Esophagus squamous epithelium (tissue), 5 donors: ENCODE measurements at regions not wholly inside any gene's neighbourhood (a gene's known extent, or its start where the extent isn't known, plus 50 kb on each side); places are given as distances from the start of the nearest gene placed in this dataset.
"Not testable (repeated sequence)": the region's sequence is repeated elsewhere in the genome, so short reads cannot be mapped to it uniquely, and the experiment has no call there.

Experiments used
- DNase-seq: peaks from one replicate; lab custom pipeline; 2025; lab: John Stamatoyannopoulos, UW
- H3K27ac ChIP-seq, 4 donors: fragments of 200-600 bp; sonication (generic); one replicate each; pipeline ENCODE4 v1.5.1; 2016 to 2019; ENCODE audit warnings: mild to moderate bottlenecking in 1 of 4
- H3K27me3 ChIP-seq, 4 donors: fragments of 200-600 bp; sonication (generic); 1 replicate in 3 of 4; 2 replicates in 1 of 4; pipeline versions ENCODE4 v1.5.1 to v1.6.0; 2017 to 2021; ENCODE audit warnings: antibody characterized with exemption in 1 of 4
- H3K36me3 ChIP-seq, 3 donors: fragments of 200-600 bp; sonication (generic); one replicate each; pipeline ENCODE4 v1.5.1; 2016 to 2019
- H3K4me1 ChIP-seq, 3 donors: fragments of 200-600 bp; sonication (generic); one replicate each; pipeline ENCODE4 v1.5.1; 2017 to 2019
- H3K4me3 ChIP-seq, 4 donors: fragments of 200-600 bp; sonication (generic); 1 replicate in 3 of 4; 2 replicates in 1 of 4; pipeline ENCODE4 v1.5.1; 2016 to 2019; ENCODE audit warnings: mild to moderate bottlenecking in 2 of 4, moderate library complexity in 1 of 4
- H3K9me3 ChIP-seq, 3 donors: fragments of 200-600 bp; sonication (generic); one replicate each; pipeline ENCODE4 v1.5.1; 2016 to 2019
- POLR2A ChIP-seq, 4 donors: fragments of 450-650 bp; IDR thresholded peaks; one replicate each; pipeline ENCODE4 v1.6.1; 2017; ENCODE audit warnings: antibody characterized with exemption in 4 of 4, mild to moderate bottlenecking in 4 of 4, moderate library complexity in 3 of 4
- WGBS, 2 donors: methylation state at CpG; one replicate each; pipeline ENCODE4 v1.1.5; 2018; 5-methylcytosine and 5-hydroxymethylcytosine counted together
- intact Hi-C: fragments of 100-400 bp; cut with DNase I; formaldehyde crosslinking; loops from one replicate; pipeline ENCODE4 v1.15.0; 2022
- TF ChIP-seq, protein P1 (sequence below), 6 experiments: fragments of 450-650 bp in 4 of 6; fragments of 200-600 bp in 2 of 6; sonication (generic) in 2 of 6; IDR thresholded peaks; one replicate each; pipeline ENCODE4 v1.5.1; 2016 to 2019; ENCODE audit warnings: antibody characterized with exemption in 6 of 6, mild to moderate bottlenecking in 4 of 6, moderate library complexity in 4 of 6
- donor health status: DM: yes; HTN: yes; CAD: no.

DNA sequence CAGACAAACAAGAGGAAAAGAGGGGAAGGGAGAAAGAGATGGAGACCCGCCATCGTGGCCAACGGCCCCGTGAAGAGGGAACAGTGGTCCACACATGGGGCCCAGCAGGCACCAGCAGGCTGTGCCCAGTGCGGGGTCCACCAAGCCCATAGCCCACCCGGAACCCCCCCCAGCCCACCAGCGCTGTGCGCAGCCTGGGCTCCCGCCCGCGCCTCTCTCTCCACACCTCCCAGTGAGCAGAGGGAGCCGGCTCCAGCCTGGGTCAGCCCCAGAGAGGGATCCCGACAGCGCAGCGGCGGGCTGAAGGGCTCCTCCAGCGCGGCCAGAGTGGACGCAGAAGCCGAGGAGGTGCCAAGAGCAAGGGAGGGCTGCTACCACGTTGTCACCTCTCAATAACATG, 105.0 kb upstream of the TMTC1 start:
- Histone ChIP-seq H3K4me3 (no peak overlapping the region), H3K9me3 (no peaks in the 10 kb centered on the region), H3K36me3 (no peaks in the 10 kb centered on the region), H3K4me1 (peaks cover 0 to 3% (median 0%) of the 10 kb centered on the region in 3 donors), H3K27ac (no peak overlapping the region), H3K27me3 (no peaks in the 10 kb centered on the region)
- WGBS, 2 donors, result 93% methylated on average over 11 to 13 of the region's 21 CpGs
- no peak for DNase-seq
- TF ChIP-seq, protein P1, sequence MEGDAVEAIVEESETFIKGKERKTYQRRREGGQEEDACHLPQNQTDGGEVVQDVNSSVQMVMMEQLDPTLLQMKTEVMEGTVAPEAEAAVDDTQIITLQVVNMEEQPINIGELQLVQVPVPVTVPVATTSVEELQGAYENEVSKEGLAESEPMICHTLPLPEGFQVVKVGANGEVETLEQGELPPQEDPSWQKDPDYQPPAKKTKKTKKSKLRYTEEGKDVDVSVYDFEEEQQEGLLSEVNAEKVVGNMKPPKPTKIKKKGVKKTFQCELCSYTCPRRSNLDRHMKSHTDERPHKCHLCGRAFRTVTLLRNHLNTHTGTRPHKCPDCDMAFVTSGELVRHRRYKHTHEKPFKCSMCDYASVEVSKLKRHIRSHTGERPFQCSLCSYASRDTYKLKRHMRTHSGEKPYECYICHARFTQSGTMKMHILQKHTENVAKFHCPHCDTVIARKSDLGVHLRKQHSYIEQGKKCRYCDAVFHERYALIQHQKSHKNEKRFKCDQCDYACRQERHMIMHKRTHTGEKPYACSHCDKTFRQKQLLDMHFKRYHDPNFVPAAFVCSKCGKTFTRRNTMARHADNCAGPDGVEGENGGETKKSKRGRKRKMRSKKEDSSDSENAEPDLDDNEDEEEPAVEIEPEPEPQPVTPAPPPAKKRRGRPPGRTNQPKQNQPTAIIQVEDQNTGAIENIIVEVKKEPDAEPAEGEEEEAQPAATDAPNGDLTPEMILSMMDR (IDR thresholded peaks at IDR 0.05), result no peak
- TF ChIP-seq POLR2A (IDR thresholded peaks at IDR 0.05), result no peak
- intact Hi-C loops, result no loop called here

GRCh38 chr12:29884957-29885356, 101.2 kb upstream of the TMTC1 start:
- not testable (repeated sequence) for H3K4me3 ChIP-seq, H3K36me3 ChIP-seq
- WGBS, 2 donors, result 60 to 69% methylated on average over 4 of the region's 4 CpGs

DNA sequence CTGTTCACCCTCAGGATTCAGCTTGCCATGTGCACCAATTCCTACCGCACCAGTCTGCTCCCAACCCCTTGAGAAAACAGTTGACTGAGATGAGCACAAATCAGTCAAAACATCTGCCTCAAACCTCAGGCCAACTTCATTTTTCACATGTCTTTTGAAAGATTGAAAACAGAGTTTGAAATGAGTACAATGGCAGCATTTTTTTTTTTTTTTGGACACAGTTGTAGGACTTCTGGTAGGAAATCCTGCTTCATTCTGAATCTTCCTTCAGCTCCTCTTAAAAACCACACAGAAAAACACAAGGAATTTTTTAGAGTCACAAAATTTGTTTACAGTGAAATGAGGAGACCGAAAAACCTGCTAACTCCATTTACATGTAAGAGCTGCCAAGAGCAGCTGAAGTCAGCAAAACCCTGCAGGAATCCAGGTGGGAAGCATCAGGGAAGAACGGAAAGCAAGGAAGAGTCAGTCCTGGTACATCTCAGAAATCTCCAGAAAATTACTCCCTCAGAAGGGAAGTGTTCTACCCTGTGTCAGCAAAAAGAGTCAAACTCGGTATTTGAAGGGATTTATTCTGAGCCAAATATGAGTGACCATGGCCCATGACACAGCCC, 100.3 kb upstream of the TMTC1 start:
- Histone ChIP-seq H3K9me3 (no peaks in the 10 kb centered on the region), H3K27ac (no peak overlapping the region), H3K36me3 (no peaks in the 10 kb centered on the region), H3K4me3 (no peak overlapping the region), H3K4me1 (peaks cover 0 to 9% (median 3%) of the 10 kb centered on the region in 3 donors), H3K27me3 (no peaks in the 10 kb centered on the region)
- DNase-seq, result no peak
- intact Hi-C loops, result no loop called here
- TF ChIP-seq, protein P1 (IDR thresholded peaks at IDR 0.05), result no peak
- no peak for TF ChIP-seq POLR2A (IDR thresholded peaks at IDR 0.05)
- 68 to 76% methylated on average over 4 of the region's 4 CpGs for WGBS, 2 donors

More at GRCh38 chr12:29884957-29885356, 101.2 kb upstream of the TMTC1 start:
- intact Hi-C loops, H3K4me1 ChIP-seq, DNase-seq, H3K27ac ChIP-seq, H3K9me3 ChIP-seq, H3K27me3 ChIP-seq: not testable (repeated sequence)

DNA sequence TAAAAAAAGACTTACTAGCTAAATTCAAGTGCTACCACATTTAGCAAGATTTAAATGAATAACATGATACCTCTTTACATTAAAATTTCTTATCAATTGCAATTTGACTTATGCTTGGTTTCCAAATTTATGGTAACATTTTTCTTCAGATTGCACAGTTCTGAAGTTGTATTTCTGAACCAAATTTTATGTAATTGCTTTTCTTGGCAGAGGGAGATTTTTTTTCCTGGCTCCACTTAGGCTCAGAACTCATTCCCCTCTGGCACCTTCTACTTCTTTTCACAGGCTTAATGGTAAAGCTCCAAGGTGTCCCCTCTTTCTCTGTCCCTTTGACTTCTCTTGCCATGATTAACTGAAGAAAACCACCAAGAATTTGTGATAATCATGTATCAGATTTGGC, 99.8 kb upstream of the TMTC1 start:
- no peak for DNase-seq
- no peak overlapping the region for H3K27ac ChIP-seq
- peaks cover 0 to 9% (median 3%) of the 10 kb centered on the region in 3 donors for H3K4me1 ChIP-seq
- no peaks in the 10 kb centered on the region for H3K9me3 ChIP-seq
- H3K27me3 ChIP-seq, result no peaks in the 10 kb centered on the region
- no peak overlapping the region for H3K4me3 ChIP-seq
- intact Hi-C loops, result no loop called here
- no peak for TF ChIP-seq POLR2A (IDR thresholded peaks at IDR 0.05)
- TF ChIP-seq, protein P1 (IDR thresholded peaks at IDR 0.05), result no peak
- H3K36me3 ChIP-seq, result no peaks in the 10 kb centered on the region

DNA sequence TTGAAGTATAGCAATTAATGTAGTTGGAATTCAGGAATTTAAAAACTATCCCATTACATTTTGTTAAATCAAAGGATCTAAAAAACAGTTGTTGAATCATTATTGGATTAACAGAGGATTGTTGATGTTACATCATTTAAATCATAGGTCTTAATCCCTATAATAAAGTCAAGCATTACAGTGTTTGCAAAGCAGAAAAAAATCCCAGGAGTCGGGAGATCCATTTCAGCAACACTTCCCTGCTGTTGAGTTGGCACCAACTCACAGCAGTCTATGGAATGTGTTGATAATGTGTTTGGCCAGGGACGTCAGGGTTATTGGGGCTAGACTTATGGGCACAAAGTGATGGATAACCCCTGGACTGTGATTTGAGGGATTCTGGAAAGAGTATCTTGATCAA, 99.1 kb upstream of the TMTC1 start:
- TF ChIP-seq, protein P1 (IDR thresholded peaks at IDR 0.05), result no peak
- no peak for TF ChIP-seq POLR2A (IDR thresholded peaks at IDR 0.05)

More for the DNA sequence above, 99.1 kb upstream of the TMTC1 start:
- Histone ChIP-seq H3K9me3 (no peaks in the 10 kb centered on the region), H3K4me1 (peaks cover 0 to 9% (median 3%) of the 10 kb centered on the region in 3 donors), H3K36me3 (no peaks in the 10 kb centered on the region), H3K4me3 (no peak overlapping the region), H3K27me3 (no peaks in the 10 kb centered on the region), H3K27ac (no peak overlapping the region)
- DNase-seq, result no peak
- WGBS, 2 donors, result 11 to 20% methylated on average over 2 of the region's 2 CpGs
- intact Hi-C loops, result no loop called here
